ENCODE measurements at regions not wholly inside any gene's neighbourhood (a gene's known extent, or its start where the extent isn't known, plus 50 kb on each side); places are given as distances from the start of the nearest gene placed in this dataset.

DNA sequence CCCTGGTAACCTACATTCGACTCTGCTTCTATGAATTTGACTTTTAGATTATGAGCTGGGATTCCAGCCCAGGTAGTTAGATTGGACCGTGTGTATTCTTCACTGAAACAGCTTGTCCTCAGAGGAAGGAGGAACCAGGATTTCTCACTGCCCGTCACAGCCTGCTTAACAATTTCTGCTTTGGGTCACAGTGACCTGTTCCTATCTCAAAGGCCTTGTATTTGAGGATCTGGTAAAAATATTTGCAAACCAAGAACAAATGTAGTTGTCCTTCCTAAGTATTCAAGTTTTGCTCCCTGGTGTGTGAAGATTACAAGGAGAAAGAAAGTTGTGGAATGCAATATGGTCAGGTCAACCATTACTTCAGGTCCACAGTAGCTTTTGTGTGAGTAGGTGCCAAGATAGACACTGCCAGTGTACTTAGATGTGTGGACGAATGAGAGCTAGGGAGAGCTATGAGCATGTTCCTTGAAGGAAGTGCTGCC, 55.1 kb downstream of the KIF4B start:
- no peak for DNase-seq

DNA sequence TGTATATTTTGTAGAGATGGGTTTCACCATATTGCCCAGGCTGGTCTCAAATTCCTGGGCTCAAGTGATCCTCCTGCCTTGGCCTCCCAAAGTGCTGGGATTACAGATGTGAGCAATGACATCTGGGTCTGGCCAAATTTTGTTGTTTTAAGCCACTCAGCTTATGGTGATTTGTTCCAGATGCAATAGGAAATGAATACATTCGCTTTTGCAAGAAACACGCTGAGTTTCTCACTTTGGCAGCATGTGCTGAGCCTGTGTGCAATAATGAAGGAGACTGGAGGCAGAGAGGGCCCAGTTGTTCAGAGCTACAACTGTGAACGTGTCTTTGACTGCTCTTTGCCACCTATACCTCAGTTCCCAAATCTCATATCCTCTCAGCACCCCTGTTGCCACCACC, 56.4 kb downstream of the KIF4B start:
- DNase-seq = no peak

DNA sequence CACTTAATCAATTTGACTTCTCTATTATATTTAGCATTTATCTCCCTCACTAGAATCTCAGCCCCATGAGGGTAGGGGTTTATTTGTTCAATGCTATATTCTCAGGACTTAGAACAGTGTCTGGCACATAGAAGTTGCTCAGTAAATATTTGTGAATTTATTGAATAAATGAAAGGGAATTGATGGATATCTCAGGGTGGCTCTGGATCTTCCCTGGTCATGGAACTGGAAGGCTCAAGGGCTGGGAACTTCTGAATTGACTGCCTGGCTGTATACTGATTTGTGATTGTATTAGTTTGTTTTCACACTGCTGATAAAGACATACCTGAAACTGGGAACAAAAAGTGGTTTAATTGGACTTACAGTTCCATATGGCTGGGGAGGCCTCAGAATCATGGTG, 57.2 kb downstream of the KIF4B start:
- no peak for DNase-seq

DNA sequence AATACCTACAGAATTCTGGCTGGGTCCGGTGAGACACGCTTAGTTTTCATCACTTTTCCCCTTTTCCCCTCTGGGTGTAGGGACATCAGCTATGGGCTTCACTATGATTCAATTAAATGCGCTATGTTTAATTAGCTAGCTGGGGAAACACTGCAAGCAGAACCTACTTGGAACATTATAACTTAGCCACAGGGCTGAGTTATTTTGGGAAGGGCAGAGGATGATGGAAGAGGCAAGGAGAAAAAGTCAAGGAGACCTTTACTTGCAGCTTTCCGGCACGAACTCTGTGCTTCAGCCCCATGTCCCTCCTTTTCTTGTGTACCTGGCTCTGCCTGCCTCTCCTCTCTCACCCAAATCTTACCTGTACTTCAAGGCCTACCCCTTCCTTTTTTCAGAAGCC, 62.8 kb downstream of the KIF4B start:
- DNase-seq = no peak

DNA sequence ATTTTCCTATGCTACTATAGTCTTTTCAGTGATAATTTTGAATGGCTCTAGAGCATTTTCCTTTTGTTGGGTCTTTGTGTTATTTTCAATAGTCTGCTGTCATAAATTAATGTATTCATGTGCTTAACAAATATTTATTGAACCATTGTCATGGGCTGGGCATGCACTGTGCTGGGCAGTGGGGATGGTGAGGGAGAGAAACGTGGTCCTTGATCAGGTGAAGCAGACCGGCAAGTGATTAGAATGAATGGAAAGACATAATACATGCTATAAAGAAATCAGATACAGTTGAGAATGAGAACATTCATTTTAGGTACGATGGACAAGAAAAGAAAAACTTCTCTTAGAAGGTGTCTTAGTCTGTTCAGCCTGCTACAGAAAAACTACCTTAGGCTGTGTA, 66.1 kb downstream of the KIF4B start:
- no peak for DNase-seq

DNA sequence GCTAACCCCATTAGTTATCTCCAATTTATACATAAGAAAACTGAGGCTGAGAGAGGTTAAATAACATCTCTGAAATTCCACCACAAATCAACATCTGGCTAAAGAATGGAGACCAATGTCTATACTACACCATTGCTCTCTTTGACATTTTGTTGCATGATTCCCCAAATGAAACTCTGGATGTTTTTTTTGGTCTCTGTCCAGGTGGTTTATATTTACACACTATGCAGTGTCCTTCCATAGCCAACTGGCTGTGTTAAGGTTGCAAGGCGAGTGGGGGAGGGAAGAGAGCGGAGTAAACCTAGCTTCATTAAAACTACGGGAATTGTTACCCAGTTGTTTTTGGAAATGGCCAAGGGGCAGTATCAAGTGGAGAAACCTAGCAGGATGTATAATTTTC, 67.2 kb downstream of the KIF4B start:
- DNase-seq = no peak

DNA sequence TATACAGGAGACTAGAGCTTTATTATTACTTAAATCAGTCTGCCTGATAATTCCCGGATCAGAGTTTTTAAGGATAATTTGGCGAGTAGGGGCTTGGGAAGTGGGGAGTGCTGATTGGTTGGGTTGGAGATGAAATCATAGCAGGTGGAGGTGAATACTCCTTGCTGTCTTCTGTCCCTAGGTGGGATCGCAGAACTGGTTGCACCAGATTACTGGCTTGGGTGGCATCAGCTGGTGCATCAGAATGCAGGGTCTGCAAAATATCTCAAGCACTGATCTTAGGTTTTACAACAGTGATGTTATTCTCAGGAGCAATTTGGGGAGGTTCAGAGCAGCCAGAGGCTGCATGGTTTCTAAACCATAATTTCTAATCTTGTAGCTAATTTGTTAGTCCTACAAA, 68.1 kb downstream of the KIF4B start:
- DNase-seq = no peak

DNA sequence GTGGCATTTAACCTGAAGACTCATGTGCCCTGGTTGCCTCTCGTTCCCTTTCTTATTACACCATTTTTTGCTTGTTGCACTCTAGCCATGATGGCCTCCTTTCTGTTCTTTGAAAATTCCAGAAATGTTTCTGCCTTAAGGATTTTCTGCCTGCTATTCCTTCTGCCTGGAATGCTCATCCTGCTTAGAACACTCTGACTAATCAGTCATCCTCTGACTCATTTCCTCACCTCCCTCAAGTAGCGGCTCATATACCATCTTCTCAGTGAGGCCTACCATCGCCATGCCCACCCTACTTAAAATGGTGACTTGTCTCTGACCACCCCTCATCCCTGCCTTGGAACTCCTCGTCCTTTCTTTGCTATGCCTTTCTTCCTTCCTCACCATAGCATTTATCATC, 68.8 kb downstream of the KIF4B start:
- DNase-seq = no peak

DNA sequence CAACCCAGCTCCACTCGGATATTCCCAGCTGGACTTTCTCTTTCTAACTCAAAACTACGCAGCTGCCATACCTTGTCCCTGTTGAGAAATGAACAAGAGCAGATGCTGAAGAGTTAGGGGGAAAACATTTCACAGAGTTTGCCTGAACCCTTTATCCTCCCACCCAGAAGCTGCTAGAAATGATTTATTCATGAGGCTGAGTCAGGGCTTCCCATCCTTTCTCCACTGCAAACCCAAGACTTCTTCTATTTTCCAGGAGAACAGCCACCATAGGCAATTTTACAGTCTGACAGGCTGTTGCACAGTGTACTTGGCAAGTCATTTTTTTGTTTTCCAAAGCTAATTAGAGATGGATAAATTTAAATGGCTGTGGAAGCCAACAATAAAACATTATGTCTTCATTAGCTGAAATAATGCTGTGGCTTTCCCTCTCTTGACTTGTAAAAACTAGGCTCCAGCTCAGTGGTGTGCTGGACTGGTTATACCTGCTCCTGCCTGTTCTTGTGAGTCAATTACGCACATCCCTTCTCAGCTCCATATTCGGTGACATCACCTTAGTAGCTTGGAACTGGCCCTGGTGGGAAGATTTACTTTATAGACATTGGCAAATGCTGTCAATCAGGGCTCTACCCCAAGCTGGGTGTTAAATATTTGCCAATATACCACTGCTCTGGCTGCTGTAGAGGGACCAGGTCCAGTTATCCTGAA, 71.9 kb downstream of the KIF4B start:
- DNase-seq = no peak

DNA sequence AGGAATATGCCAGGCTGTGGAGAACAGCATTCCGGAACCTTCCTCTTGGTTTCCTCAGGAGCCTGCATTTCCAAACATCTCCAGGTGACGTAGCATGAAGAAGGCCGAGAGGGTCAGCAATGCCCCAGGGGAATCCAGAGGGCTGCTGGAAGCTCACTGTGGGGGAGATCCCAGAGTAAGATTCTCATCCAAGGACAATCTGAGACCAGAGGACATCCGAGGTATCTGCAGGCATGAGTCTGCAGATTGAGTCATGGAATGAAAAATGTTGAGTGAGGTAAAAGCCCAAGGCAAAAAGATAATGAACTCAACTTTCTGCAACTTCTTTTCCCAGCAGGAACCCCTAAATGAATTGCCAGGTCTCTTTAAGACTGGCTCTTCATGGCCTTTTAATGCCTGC, 73.5 kb downstream of the KIF4B start:
- no peak for DNase-seq

DNA sequence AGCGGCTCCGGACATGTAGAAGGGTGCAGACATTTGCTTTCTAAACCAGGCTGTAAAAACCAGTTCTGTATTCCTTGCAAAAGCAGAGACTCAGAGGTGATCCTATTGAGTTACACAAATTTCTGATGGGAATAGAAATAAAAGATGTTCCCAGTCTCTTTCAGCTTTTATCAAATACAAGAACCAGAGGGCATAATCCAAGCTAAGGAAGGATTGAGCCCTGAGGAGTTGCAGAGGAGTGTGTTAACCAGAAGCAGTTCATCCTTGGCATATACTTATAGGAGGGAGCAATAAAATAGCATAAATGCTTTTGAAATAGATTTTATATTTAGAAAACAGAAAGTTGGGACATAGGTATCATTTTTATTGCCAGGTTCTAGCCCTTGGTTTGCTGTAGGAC, 75.3 kb downstream of the KIF4B start:
- DNase-seq = no peak

DNA sequence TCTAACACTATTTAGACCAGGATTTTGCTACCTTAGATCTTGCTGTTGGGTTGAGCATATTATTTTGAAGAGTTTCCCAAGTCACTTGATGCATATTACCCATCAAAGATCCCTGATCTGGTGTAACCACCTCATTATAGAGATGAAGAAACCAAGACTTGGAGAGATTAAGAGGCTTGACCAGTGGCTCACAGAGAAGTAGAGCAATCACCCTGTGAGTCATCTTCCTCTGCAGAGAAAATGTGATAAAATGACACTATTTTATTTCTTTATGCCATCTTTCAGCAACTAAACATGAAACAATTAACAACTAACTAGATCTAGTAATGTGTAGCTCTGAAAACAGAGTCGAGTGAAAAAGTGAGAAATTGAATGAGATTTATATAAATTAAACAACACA, 76.1 kb downstream of the KIF4B start:
- DNase-seq = no peak

DNA sequence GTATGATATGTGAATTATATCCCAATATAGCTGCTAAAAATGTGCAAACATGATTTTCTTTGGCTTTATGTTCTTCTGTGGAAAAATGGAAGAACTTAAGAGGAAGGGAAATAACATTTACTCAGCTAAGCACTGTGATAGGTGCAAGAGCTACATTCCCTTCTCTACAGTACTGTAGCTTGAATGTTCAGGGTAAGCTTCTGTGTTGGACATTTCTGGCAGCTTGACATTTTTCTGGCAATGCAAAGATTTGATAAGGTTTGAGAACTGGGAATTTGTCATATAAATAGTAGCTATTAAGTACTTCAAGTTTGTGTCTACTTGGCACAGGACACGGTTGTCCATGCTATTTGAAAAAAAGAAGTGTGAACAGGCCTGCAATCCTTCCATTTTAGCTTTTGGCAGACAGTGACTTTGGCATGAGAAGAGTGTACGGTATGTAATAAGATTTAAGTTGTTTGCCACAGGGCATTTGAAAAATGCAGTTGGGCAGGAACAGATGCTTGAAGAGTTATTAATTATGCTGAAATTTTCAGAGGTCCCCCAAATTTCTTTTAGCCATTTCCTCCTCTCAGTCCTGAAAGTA, 77.6 kb downstream of the KIF4B start:
- DNase-seq = no peak

DNA sequence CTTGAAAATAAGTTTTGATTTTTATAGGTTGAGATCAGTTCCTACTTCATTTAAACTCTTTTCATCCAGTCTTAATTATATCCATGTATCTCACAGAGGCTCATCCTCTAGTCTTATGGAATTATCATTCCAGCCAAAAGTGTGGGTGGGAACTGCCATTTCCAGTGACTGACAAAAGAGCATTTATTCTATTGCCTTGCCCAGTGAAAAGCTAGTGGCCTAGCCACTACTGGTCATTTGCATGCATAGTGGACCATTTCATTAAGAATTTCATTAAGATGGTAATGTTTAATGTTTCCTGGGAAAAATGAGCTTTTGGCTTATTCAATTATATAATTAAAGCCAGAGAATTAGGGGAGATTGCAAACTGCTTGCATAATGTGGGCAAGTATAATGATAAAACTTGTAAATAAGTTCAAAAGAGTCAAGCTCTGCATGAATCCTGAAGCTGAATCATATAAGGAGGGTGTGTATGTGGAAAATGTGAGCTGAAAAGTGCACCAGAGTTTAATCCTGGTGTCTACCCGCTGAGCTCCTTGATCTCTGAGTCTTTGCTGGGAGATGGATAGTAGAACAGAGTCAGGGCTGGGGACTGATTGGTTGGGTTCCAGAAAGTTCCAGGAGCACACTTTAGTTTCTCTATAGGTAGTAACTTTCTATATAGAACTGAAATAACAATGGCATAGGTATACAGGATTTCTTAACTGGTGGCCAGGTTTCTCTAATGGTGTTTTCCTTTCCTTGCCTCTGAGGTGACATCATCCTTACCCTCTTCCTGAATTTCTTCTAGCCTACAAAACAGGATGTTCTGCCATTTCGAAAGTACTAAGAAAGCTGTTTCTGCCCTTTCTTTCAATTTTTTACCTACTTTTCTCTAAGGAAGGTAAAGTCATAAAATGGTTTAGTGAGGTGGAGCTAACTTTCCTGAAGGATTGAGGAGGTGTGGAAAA, 78.5 kb downstream of the KIF4B start:
- no peak for DNase-seq

DNA sequence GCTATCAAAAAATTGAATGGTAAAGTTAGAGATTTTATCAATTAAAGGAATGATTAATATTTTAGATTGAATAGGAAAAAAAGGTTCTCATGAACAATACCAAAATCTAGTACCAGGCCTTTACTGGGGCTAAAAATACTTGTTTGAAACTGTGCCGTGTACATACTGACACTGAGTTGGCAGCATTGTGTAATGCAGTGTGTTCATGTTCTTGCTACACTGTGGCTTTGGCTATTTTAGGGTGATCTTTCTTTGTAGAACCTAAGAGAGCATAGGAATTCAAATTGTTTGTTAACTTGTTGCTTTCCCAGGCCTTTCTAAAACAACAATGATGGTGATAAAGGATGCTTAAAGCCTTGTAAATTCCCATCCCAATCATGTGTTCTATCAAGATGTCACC, 80.9 kb downstream of the KIF4B start:
- no peak for DNase-seq

DNA sequence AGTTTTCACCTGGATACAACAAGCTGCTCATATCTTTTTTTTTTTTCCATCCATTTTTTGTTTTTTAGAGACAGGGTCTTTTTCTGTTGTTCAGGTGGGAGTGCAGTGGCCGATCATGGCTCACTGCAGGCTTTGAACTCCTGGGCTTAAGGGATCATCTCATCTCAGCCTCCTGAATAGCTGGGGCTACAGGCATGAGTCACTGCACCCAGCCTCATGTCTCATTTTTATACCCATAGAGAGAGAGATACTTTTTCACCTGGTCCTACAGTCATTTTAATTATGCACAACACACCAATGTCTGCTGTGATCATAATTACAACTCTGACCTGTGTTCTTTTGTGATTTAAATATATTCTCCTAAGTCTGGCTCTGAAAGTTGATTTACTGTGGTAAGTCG, 84.4 kb downstream of the KIF4B start:
- no peak for DNase-seq

DNA sequence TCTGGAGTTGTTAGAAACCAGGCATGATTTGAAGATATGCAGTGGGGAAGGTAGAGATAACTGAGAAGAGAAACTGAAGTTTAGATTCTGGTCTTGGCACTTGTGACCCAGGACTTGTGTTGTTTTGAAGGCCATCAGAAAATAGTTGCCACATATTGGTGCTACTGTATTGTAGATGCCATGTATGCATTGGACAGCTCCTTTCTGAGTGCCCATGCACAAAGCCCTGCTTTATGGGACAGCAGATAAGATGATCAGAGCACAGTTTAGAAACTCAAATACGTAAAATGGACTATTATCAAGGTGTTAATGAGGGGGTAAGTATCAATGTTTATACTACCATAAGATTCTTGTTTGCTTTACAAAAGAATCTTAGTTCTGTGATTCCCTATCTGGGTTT, 84.9 kb downstream of the KIF4B start:
- DNase-seq = no peak

DNA sequence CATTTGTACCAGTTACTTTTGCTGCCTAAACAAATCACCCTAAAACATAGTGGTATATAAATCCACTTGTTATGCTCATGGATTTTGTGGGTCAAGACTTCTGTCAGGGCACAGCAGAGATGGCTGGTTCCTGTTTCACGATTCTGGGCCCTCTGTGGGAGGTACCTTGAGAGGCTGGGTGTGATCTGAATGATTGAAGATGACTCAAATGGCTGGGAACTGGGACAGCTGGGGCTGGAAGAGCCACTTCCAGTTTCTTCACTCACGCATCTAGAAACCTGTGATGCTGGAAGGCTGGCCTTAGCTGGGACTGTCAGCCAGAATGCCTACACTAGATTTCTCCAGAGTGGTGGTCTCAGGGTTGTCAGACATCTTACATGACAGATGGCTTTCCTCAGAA, 88.1 kb downstream of the KIF4B start:
- no peak for DNase-seq

DNA sequence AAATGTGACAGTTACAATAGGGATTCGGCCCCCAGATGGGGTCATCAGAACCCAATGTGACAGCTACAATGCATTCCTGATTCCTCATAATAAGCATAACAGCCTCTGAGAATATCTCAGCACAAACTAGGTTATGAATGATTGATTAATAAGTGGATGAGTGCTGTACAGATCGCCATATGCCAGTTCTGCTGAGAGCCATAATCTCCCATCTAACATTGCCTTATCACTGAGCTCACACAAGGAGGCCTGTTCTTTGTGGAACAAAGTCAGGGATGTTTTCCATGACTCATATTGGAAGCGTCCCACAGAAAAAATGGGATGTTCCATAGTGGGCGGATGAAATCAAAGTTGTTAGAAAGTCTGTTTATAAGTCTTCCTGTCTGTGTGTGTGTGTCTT, 89.6 kb downstream of the KIF4B start:
- no peak for DNase-seq

DNA sequence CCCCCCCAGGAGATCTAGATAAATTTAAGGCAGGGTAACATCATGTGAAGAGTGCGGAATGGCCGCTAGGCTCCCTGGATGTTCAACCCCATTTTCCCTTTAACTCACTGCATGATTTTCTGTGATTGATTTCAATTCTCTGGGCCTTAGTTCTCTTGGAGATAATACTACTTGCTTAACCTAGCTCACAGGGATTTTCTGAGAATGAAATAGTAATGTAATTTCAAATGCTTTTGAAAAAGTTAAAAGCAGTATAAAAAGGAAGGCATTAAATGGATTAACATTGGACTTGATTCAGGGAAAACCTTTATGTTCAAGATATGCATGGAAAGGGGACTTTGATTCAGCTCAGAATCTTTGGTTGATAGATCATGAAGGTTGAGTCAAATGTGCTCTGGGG, 90.9 kb downstream of the KIF4B start:
- DNase-seq = no peak

DNA sequence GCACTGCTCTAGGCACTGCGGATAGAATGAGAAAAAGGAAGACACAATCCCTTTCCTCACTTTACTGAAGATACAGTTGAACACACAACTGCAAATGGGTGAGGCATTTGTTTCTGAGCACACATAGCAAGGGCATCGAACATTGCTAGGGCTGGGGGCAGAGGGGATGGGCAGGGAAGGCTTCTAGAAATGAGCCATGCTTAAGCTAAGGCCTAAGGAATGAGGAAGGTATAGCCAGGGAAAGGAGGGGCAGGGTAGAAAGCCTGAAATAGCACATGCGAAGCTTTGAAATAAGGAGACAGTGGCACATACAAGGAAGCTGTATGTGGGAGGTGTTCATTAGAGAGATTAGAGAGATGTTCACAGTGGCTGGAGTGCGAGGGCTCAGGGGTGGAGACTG, 92.7 kb downstream of the KIF4B start:
- DNase-seq = no peak

DNA sequence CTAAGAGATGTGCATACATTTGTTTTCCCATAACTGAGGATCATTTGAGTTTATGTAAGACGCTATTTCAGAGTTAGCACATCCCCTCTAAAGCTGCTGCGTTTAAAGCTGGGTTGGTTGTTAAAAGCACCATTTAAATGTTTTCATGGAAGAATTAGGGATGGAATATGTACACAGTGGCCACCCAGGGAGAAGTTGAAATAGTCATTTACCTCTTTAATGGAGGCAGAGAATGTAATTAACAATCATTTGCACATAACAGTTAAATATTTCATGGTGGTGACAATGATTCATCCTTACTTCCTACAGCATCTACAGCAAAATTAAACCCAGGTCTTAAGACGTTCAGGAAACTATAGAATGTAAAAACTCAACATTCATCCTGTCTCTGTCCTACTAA, 100.3 kb downstream of the KIF4B start:
- no peak for DNase-seq

DNA sequence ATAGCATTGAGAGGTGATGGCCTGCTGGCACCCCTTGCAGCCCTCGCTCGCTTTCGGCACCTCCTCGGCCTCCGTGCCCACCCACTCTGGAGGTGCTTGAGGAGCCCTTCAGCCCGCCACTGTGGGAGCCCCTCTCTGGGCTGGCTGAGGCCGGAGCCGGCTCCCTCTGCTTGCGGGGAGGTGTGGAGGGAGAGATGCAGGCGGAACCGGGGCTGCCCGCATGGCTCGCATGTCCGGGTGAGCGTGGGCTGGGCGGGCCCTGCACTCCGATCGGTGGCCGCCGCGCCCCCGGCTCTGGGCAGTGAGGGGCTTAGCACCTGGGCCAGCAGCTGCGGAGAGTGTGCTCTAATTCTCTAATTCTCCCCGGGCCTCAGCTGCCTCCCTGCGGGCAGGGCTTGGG, 101.1 kb downstream of the KIF4B start:
- no peak for DNase-seq
